Brain microvascular endothelial cell (primary cell): ENCODE measurements at regions not wholly inside any gene's neighbourhood (a gene's known extent, or its start where the extent isn't known, plus 50 kb on each side); places are given as distances from the start of the nearest gene placed in this dataset.

Source experiments
- DNase-seq: peaks from one replicate; pipeline ENCODE4 v3.0.0-alpha.2; 2020
- H3K27ac ChIP-seq: fragments of 250-450 bp; sonication (Bioruptor Pico); 2 replicates; pipeline ENCODE4 v1.5.1; 2020; ENCODE audit warnings: mild to moderate bottlenecking, moderate library complexity
- H3K27me3 ChIP-seq: fragments of 250-450 bp; sonication (Bioruptor Pico); replicated peaks from 2 replicates; pipeline ENCODE4 v1.5.1; 2020; ENCODE audit warnings: mild to moderate bottlenecking
- H3K36me3 ChIP-seq: fragments of 250-450 bp; sonication (Bioruptor Pico); replicated peaks from 2 replicates; pipeline ENCODE4 v1.5.1; 2020; ENCODE audit warnings: mild to moderate bottlenecking
- H3K4me3 ChIP-seq: 2 replicates; pipeline ENCODE4 v1.5.1; 2011; ENCODE audit warnings: low read depth, mild to moderate bottlenecking, control low read depth, low read length, moderate library complexity
- CTCF ChIP-seq: IDR thresholded peaks from 2 replicates; pipeline ENCODE4 v1.5.1; 2011; ENCODE audit warnings: low read depth, mild to moderate bottlenecking, moderate library complexity, low read length, control low read depth, inconsistent platforms; ENCODE audit errors: missing control alignments
- in situ Hi-C: cut with HindIII; loops from 2 replicates; pipeline ENCODE4 v1.10.0; 2017; ENCODE audit warnings: low sequenced_read_pairs, low pct_ligation_motif_present

- Histone ChIP-seq H3K27me3 (no peaks in the 10 kb centered on the region), H3K36me3 (no peaks in the 10 kb centered on the region), H3K4me3 (no peak overlapping the region), H3K27ac (no peak overlapping the region)
- in situ Hi-C loops: no loop called here
- TF ChIP-seq CTCF: no peak
- no peak for DNase-seq
Measured at GRCh38 chr21:41639766-41640165, 127.1 kb downstream of the RIPK4 start.

- no peaks in the 10 kb centered on the region for H3K36me3 ChIP-seq
- H3K4me3 ChIP-seq: no peak overlapping the region
- in situ Hi-C loops: no loop called here
- no peak for TF ChIP-seq CTCF
- no peak for DNase-seq
- H3K27ac ChIP-seq: no peak overlapping the region
- no peaks in the 10 kb centered on the region for H3K27me3 ChIP-seq
Measured at GRCh38 chr21:41639336-41639735, 127.5 kb downstream of the RIPK4 start.

- Histone ChIP-seq H3K27me3 (no peaks in the 10 kb centered on the region), H3K4me3 (no peak overlapping the region), H3K36me3 (no peaks in the 10 kb centered on the region), H3K27ac (no peak overlapping the region)
- DNase-seq: no peak
- TF ChIP-seq CTCF: no peak
- in situ Hi-C loops: no loop called here
Measured at GRCh38 chr21:41638201-41638790, 128.6 kb downstream of the RIPK4 start.

GRCh38 chr21:41636636-41637630 is 129.0 kb upstream of the TMPRSS2 start:
- in situ Hi-C loops: no loop called here
- Histone ChIP-seq H3K4me3 (no peak overlapping the region), H3K36me3 (no peaks in the 10 kb centered on the region), H3K27me3 (no peaks in the 10 kb centered on the region), H3K27ac (no peak overlapping the region)
- no peak for TF ChIP-seq CTCF
- DNase-seq: no peak

- Histone ChIP-seq H3K27ac (no peak overlapping the region), H3K4me3 (no peak overlapping the region), H3K27me3 (no peaks in the 10 kb centered on the region), H3K36me3 (no peaks in the 10 kb centered on the region)
- in situ Hi-C loops: no loop called here
- TF ChIP-seq CTCF: no peak
- DNase-seq: no peak
Measured at GRCh38 chr21:41635874-41636273, 127.9 kb upstream of the TMPRSS2 start.

- H3K27me3 ChIP-seq: no peaks in the 10 kb centered on the region
- no peak overlapping the region for H3K27ac ChIP-seq
- TF ChIP-seq CTCF: no peak
- DNase-seq: peak; percentile 65
- no peak overlapping the region for H3K4me3 ChIP-seq
- no peaks in the 10 kb centered on the region for H3K36me3 ChIP-seq
- in situ Hi-C loops: no loop called here
Measured at GRCh38 chr21:41634858-41635257, 126.9 kb upstream of the TMPRSS2 start.
